ENCODE measurements at regions not wholly inside any gene's neighbourhood (a gene's known extent, or its start where the extent isn't known, plus 50 kb on each side); places are given as distances from the start of the nearest gene placed in this dataset.

DNA sequence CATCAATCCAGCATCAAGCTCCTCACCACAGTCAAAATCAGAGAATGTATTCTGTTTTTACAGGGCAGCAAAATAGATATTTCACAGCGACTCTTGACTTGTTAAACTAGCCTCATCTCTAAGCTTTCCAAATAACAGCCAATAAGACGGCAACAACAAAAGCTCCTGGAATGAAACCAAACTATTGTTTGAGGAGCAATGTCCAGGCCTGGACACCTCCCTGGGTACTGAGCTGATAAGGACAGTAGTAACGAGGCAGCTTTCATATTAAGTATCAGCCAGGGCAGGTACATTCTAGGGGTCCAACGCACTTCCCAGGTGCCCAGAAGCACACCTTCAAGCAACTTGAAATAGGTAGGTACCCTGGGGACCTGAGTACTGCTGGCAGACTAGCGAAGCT lies 260.3 kb downstream of the ENC1 start:
- Histone ChIP-seq H4K20me1 (ENCODE audit: insufficient read depth, low read length) (no peaks in the 10 kb centered on the region), H3K4me1 (ENCODE audit: insufficient read depth, low read length) (peaks cover 14% of the 10 kb centered on the region), H3K36me3 (ENCODE audit: insufficient read depth, low read length) (no peaks in the 10 kb centered on the region), H3K27ac (ENCODE audit: low read depth, low read length) (no peak overlapping the region), H3K27me3 (ENCODE audit: insufficient read depth, low read length) (no peaks in the 10 kb centered on the region), H3K4me3 (ENCODE audit: insufficient read depth, low read length) (no peak overlapping the region), H3K4me2 (ENCODE audit: insufficient read depth, low read length) (no peak overlapping the region), H3K9me3 (ENCODE audit: low read depth, low read length) (no peaks in the 10 kb centered on the region), H3K79me2 (ENCODE audit: insufficient read depth, low read length) (no peaks in the 10 kb centered on the region), H2AFZ (ENCODE audit: low read length) (no peak overlapping the region)
- TF ChIP-seq, protein P1, sequence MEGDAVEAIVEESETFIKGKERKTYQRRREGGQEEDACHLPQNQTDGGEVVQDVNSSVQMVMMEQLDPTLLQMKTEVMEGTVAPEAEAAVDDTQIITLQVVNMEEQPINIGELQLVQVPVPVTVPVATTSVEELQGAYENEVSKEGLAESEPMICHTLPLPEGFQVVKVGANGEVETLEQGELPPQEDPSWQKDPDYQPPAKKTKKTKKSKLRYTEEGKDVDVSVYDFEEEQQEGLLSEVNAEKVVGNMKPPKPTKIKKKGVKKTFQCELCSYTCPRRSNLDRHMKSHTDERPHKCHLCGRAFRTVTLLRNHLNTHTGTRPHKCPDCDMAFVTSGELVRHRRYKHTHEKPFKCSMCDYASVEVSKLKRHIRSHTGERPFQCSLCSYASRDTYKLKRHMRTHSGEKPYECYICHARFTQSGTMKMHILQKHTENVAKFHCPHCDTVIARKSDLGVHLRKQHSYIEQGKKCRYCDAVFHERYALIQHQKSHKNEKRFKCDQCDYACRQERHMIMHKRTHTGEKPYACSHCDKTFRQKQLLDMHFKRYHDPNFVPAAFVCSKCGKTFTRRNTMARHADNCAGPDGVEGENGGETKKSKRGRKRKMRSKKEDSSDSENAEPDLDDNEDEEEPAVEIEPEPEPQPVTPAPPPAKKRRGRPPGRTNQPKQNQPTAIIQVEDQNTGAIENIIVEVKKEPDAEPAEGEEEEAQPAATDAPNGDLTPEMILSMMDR (IDR thresholded peaks at IDR 0.05; ENCODE audit: extremely low read depth, low read depth, low read length), result no peak
- DNase-seq (ENCODE audit: insufficient read length, low spot score, missing footprints), result no peak

- H4K20me1 ChIP-seq (ENCODE audit: insufficient read depth, low read length), result no peaks in the 10 kb centered on the region
- no peak overlapping the region for H3K4me2 ChIP-seq (ENCODE audit: insufficient read depth, low read length)
- H3K36me3 ChIP-seq (ENCODE audit: insufficient read depth, low read length), result no peaks in the 10 kb centered on the region
- peaks cover 8% of the 10 kb centered on the region for H3K4me1 ChIP-seq (ENCODE audit: insufficient read depth, low read length)
- TF ChIP-seq, protein P1 (IDR thresholded peaks at IDR 0.05; ENCODE audit: extremely low read depth, low read depth, low read length), result no peak
- no peaks in the 10 kb centered on the region for H3K79me2 ChIP-seq (ENCODE audit: insufficient read depth, low read length)
- no peak overlapping the region for H2AFZ ChIP-seq (ENCODE audit: low read length)
- no peak overlapping the region for H3K27ac ChIP-seq (ENCODE audit: low read depth, low read length)
- no peaks in the 10 kb centered on the region for H3K27me3 ChIP-seq (ENCODE audit: insufficient read depth, low read length)
- no peak for DNase-seq (ENCODE audit: insufficient read length, low spot score, missing footprints)
- H3K9me3 ChIP-seq (ENCODE audit: low read depth, low read length), result no peaks in the 10 kb centered on the region
- H3K4me3 ChIP-seq (ENCODE audit: insufficient read depth, low read length), result no peak overlapping the region
These were observed 262.1 kb downstream of the ENC1 start for GRCh38 chr5:74378464-74378863.

DNA sequence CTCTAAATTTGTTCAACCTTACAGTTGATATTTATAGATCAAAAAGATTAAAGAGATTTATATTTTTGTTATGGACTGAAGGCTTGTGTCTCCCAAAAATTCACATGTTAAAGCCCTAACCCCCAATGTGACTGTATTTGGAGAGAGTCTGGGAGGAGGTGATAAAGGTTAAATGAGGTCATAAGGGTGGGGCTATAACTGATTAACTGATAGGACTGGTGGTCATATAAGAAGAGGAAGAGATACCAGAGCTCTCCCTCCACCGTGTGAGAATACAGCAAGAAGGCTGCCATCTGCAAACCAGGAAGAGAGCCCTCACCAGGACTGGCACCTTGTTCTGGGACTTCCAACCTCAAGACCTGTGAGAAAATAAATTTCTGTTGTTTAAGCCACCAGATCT lies 264.3 kb downstream of the ENC1 start:
- H3K4me2 ChIP-seq (ENCODE audit: insufficient read depth, low read length), result no peak overlapping the region
- no peak overlapping the region for H3K4me3 ChIP-seq (ENCODE audit: insufficient read depth, low read length)
- H3K36me3 ChIP-seq (ENCODE audit: insufficient read depth, low read length), result no peaks in the 10 kb centered on the region
- H3K27me3 ChIP-seq (ENCODE audit: insufficient read depth, low read length), result no peaks in the 10 kb centered on the region
- H3K9me3 ChIP-seq (ENCODE audit: low read depth, low read length), result no peaks in the 10 kb centered on the region
- no peak for DNase-seq (ENCODE audit: insufficient read length, low spot score, missing footprints)
- TF ChIP-seq, protein P1 (IDR thresholded peaks at IDR 0.05; ENCODE audit: extremely low read depth, low read depth, low read length), result no peak
- H3K79me2 ChIP-seq (ENCODE audit: insufficient read depth, low read length), result no peaks in the 10 kb centered on the region
- H3K27ac ChIP-seq (ENCODE audit: low read depth, low read length), result no peak overlapping the region
- no peak overlapping the region for H2AFZ ChIP-seq (ENCODE audit: low read length)
- no peaks in the 10 kb centered on the region for H4K20me1 ChIP-seq (ENCODE audit: insufficient read depth, low read length)
- no peaks in the 10 kb centered on the region for H3K4me1 ChIP-seq (ENCODE audit: insufficient read depth, low read length)

DNA sequence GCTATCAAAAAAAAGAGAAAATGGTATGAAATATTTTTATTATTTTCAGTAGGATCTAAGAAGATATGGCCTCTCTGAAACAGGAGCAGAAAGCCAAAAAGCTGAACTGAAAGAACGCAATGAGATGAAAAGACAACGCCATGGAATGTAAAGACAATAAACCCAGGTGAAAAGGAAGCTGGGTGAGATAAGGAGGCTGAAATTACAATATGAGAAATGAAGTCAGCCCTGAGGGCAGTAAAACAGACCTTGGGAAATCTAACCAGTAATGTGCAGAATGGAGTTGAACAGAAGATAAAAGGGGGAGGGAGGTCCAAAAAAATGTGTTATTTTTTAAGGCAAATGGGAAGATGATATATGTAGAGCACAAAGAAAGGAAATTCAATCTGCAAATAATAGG lies 265.3 kb downstream of the ENC1 start:
- Histone ChIP-seq H3K4me1 (ENCODE audit: insufficient read depth, low read length) (no peaks in the 10 kb centered on the region), H3K4me2 (ENCODE audit: insufficient read depth, low read length) (no peak overlapping the region), H3K79me2 (ENCODE audit: insufficient read depth, low read length) (no peaks in the 10 kb centered on the region), H3K9me3 (ENCODE audit: low read depth, low read length) (no peaks in the 10 kb centered on the region), H4K20me1 (ENCODE audit: insufficient read depth, low read length) (no peaks in the 10 kb centered on the region), H3K27ac (ENCODE audit: low read depth, low read length) (no peak overlapping the region), H3K36me3 (ENCODE audit: insufficient read depth, low read length) (no peaks in the 10 kb centered on the region), H3K27me3 (ENCODE audit: insufficient read depth, low read length) (no peaks in the 10 kb centered on the region), H2AFZ (ENCODE audit: low read length) (no peak overlapping the region), H3K4me3 (ENCODE audit: insufficient read depth, low read length) (no peak overlapping the region)
- no peak for DNase-seq (ENCODE audit: insufficient read length, low spot score, missing footprints)
- TF ChIP-seq, protein P1 (IDR thresholded peaks at IDR 0.05; ENCODE audit: extremely low read depth, low read depth, low read length), result no peak
